ENCODE measurements at regions not wholly inside any gene's neighbourhood (a gene's known extent, or its start where the extent isn't known, plus 50 kb on each side); places are given as distances from the start of the nearest gene placed in this dataset.
"Not testable (repeated sequence)": the region's sequence is repeated elsewhere in the genome, so short reads cannot be mapped to it uniquely, and the experiment has no call there.

GRCh38 chr5:33074548-33074947, 363.4 kb downstream of the NPR3 start:
- ATAC-seq (no peak), DNase-seq (ENCODE audit: low spot score) (no peak)
- no peak overlapping the region for H3K4me3 Mint-ChIP-seq
- H3K9me3 Mint-ChIP-seq, result peaks cover 3% of the 10 kb centered on the region
- H3K27me3 Mint-ChIP-seq, result no peaks in the 10 kb centered on the region
- no peaks in the 10 kb centered on the region for H3K36me3 Mint-ChIP-seq
- H3K4me1 Mint-ChIP-seq (ENCODE audit: low read depth in 2 of 2), result no peaks in the 10 kb centered on the region
- H3K27ac Mint-ChIP-seq, result no peak overlapping the region

GRCh38 chr5:33075731-33076130, 364.6 kb downstream of the NPR3 start:
- DNase-seq (ENCODE audit: low spot score) (no peak), ATAC-seq (no peak)
- H3K9me3 Mint-ChIP-seq, result peaks cover 6% of the 10 kb centered on the region
- no peak overlapping the region for H3K27ac Mint-ChIP-seq
- no peaks in the 10 kb centered on the region for H3K4me1 Mint-ChIP-seq (ENCODE audit: low read depth in 2 of 2)
- no peaks in the 10 kb centered on the region for H3K36me3 Mint-ChIP-seq
- H3K27me3 Mint-ChIP-seq, result no peaks in the 10 kb centered on the region
- H3K4me3 Mint-ChIP-seq, result no peak overlapping the region

- Mint-ChIP-seq H3K36me3 (no peaks in the 10 kb centered on the region), H3K27me3 (no peaks in the 10 kb centered on the region), H3K9me3 (peaks cover 11% of the 10 kb centered on the region), H3K4me3 (no peak overlapping the region), H3K27ac (no peak overlapping the region), H3K4me1 (ENCODE audit: low read depth in 2 of 2) (no peaks in the 10 kb centered on the region)
- ATAC-seq (no peak), DNase-seq (ENCODE audit: low spot score) (no peak)
Observed at GRCh38 chr5:33079548-33079947, 361.2 kb upstream of the TARS1 start.

- Mint-ChIP-seq H3K27ac (no peak overlapping the region), H3K4me1 (ENCODE audit: low read depth in 2 of 2) (no peaks in the 10 kb centered on the region), H3K4me3 (no peak overlapping the region), H3K27me3 (no peaks in the 10 kb centered on the region), H3K9me3 (peaks cover 11% of the 10 kb centered on the region), H3K36me3 (no peaks in the 10 kb centered on the region)
- ATAC-seq (no peak), DNase-seq (ENCODE audit: low spot score) (no peak)
Observed at GRCh38 chr5:33080287-33080686, 360.5 kb upstream of the TARS1 start.

GRCh38 chr5:33088176-33088575, 352.6 kb upstream of the TARS1 start:
- H3K27ac Mint-ChIP-seq, result no peak overlapping the region
- H3K9me3 Mint-ChIP-seq, result peaks cover 19% of the 10 kb centered on the region
- H3K36me3 Mint-ChIP-seq, result no peaks in the 10 kb centered on the region
- H3K4me1 Mint-ChIP-seq (ENCODE audit: low read depth in 2 of 2), result no peaks in the 10 kb centered on the region
- DNase-seq (ENCODE audit: low spot score) (no peak), ATAC-seq (no peak)
- no peak overlapping the region for H3K4me3 Mint-ChIP-seq
- no peaks in the 10 kb centered on the region for H3K27me3 Mint-ChIP-seq

GRCh38 chr5:33091571-33092363, 349.0 kb upstream of the TARS1 start:
- H3K9me3 Mint-ChIP-seq, result peaks cover 14% of the 10 kb centered on the region
- DNase-seq (ENCODE audit: low spot score), result no peak
- no peak for ATAC-seq
- H3K4me3 Mint-ChIP-seq, result no peak overlapping the region
- no peak overlapping the region for H3K27ac Mint-ChIP-seq
- no peaks in the 10 kb centered on the region for H3K4me1 Mint-ChIP-seq (ENCODE audit: low read depth in 2 of 2)
- no peaks in the 10 kb centered on the region for H3K27me3 Mint-ChIP-seq
- H3K36me3 Mint-ChIP-seq, result no peaks in the 10 kb centered on the region

GRCh38 chr5:33092719-33093118, 348.0 kb upstream of the TARS1 start:
- Mint-ChIP-seq H3K4me1 (ENCODE audit: low read depth in 2 of 2) (no peaks in the 10 kb centered on the region), H3K27me3 (no peaks in the 10 kb centered on the region), H3K27ac (no peak overlapping the region), H3K9me3 (peaks cover 13% of the 10 kb centered on the region), H3K4me3 (no peak overlapping the region), H3K36me3 (no peaks in the 10 kb centered on the region)
- ATAC-seq, result peak in 1 of 2 donors; percentile 36
- DNase-seq (ENCODE audit: low spot score), result no peak

GRCh38 chr5:33102551-33102950, 338.2 kb upstream of the TARS1 start:
- peaks cover 40% of the 10 kb centered on the region for H3K9me3 Mint-ChIP-seq
- H3K4me3 Mint-ChIP-seq, result no peak overlapping the region
- H3K27me3 Mint-ChIP-seq, result no peaks in the 10 kb centered on the region
- ATAC-seq (no peak), DNase-seq (ENCODE audit: low spot score) (no peak)
- no peak overlapping the region for H3K27ac Mint-ChIP-seq
- H3K36me3 Mint-ChIP-seq, result peaks cover 15% of the 10 kb centered on the region
- no peaks in the 10 kb centered on the region for H3K4me1 Mint-ChIP-seq (ENCODE audit: low read depth in 2 of 2)

GRCh38 chr5:33105521-33105941, 335.2 kb upstream of the TARS1 start:
- Mint-ChIP-seq H3K4me1 (ENCODE audit: low read depth in 2 of 2) (no peaks in the 10 kb centered on the region), H3K27me3 (no peaks in the 10 kb centered on the region), H3K9me3 (peaks cover 36% of the 10 kb centered on the region), H3K4me3 (no peak overlapping the region), H3K36me3 (peaks cover 7% of the 10 kb centered on the region), H3K27ac (no peak overlapping the region)
- no peak for ATAC-seq
- no peak for DNase-seq (ENCODE audit: low spot score)

GRCh38 chr5:33110496-33110895, 330.3 kb upstream of the TARS1 start:
- not testable (repeated sequence) for DNase-seq (ENCODE audit: low spot score); H3K27me3 Mint-ChIP-seq; ATAC-seq; H3K4me3 Mint-ChIP-seq; H3K4me1 Mint-ChIP-seq (ENCODE audit: low read depth in 2 of 2); H3K27ac Mint-ChIP-seq; H3K36me3 Mint-ChIP-seq
- peaks cover 20% of the 10 kb centered on the region for H3K9me3 Mint-ChIP-seq

- Mint-ChIP-seq H3K9me3 (peaks cover 21% of the 10 kb centered on the region), H3K4me3 (no peak overlapping the region), H3K27me3 (no peaks in the 10 kb centered on the region), H3K36me3 (no peaks in the 10 kb centered on the region), H3K4me1 (ENCODE audit: low read depth in 2 of 2) (no peaks in the 10 kb centered on the region), H3K27ac (no peak overlapping the region)
- DNase-seq (ENCODE audit: low spot score) (no peak), ATAC-seq (no peak)
Observed at GRCh38 chr5:33114361-33114760, 326.4 kb upstream of the TARS1 start.

- no peaks in the 10 kb centered on the region for H3K4me1 Mint-ChIP-seq (ENCODE audit: low read depth in 2 of 2)
- no peaks in the 10 kb centered on the region for H3K36me3 Mint-ChIP-seq
- H3K4me3 Mint-ChIP-seq, result no peak overlapping the region
- no peaks in the 10 kb centered on the region for H3K27me3 Mint-ChIP-seq
- no peak for DNase-seq (ENCODE audit: low spot score)
- H3K9me3 Mint-ChIP-seq, result peaks cover 20% of the 10 kb centered on the region
- no peak overlapping the region for H3K27ac Mint-ChIP-seq
- no peak for ATAC-seq
Observed at GRCh38 chr5:33115467-33115866, 325.3 kb upstream of the TARS1 start.

GRCh38 chr5:33118761-33119415, 321.9 kb upstream of the TARS1 start:
- DNase-seq (ENCODE audit: low spot score) (no peak), ATAC-seq (no peak)
- H3K9me3 Mint-ChIP-seq, result peaks cover 16% of the 10 kb centered on the region
- no peaks in the 10 kb centered on the region for H3K4me1 Mint-ChIP-seq (ENCODE audit: low read depth in 2 of 2)
- H3K4me3 Mint-ChIP-seq, result no peak overlapping the region
- no peak overlapping the region for H3K27ac Mint-ChIP-seq
- H3K36me3 Mint-ChIP-seq, result no peaks in the 10 kb centered on the region
- no peaks in the 10 kb centered on the region for H3K27me3 Mint-ChIP-seq

- ATAC-seq, result no peak
- Mint-ChIP-seq H3K4me3 (no peak overlapping the region), H3K27me3 (no peaks in the 10 kb centered on the region), H3K9me3 (peaks cover 14% of the 10 kb centered on the region), H3K36me3 (no peaks in the 10 kb centered on the region), H3K4me1 (ENCODE audit: low read depth in 2 of 2) (no peaks in the 10 kb centered on the region), H3K27ac (no peak overlapping the region)
- no peak for DNase-seq (ENCODE audit: low spot score)
Observed at GRCh38 chr5:33120671-33121070, 320.1 kb upstream of the TARS1 start.
